HepG2 (cell line): ENCODE measurements at regions not wholly inside any gene's neighbourhood (a gene's known extent, or its start where the extent isn't known, plus 50 kb on each side); places are given as distances from the start of the nearest gene placed in this dataset.

Source experiments
- ATAC-seq: fragments of 200-7000 bp; cut with Tn5 transposase; 3 replicates; pipeline ENCODE4 v1.9.1; 2020; ENCODE audit warnings: mild to moderate bottlenecking, moderate library complexity
- BruUV-seq: library from RNA; stranded (reverse); fragments of 400-500 nt; replicated peaks from 2 replicates; lab custom pipeline; 2021; lab: Mats Ljungman, UMichigan
- CTCF ChIA-PET: fragments of 300-600 bp; formaldehyde crosslinking; extraction: SDS; loops from one replicate; lab custom pipeline; 2021; ENCODE audit warnings: low total read pairs, inconsistent platforms, low intra/inter-chr PET ratio; lab: Yijun Ruan, JAX
- POLR2A ChIA-PET: fragments of 350-600 bp; sonication (Branson Sonifier 250); formaldehyde crosslinking; loops from one replicate; lab custom pipeline; 2020; ENCODE audit warnings: antibody characterized with exemption, inconsistent platforms; lab: Yijun Ruan, JAX
- DNase-seq: peaks from one replicate; pipeline ENCODE4 v3.0.0-alpha.2; 2015; ENCODE audit warnings: low spot score
- FAIRE-seq: peaks from 3 replicates; lab custom pipeline; 2011; peaks lifted over from hg19 to GRCh38; lab: Jason Lieb, UNC
- H2AFZ ChIP-seq: one replicate; pipeline ENCODE4 v1.6.1; 2011; ENCODE audit warnings: low read length, inconsistent platforms
- H3K27ac ChIP-seq: fragments of 300-600 bp; 3 replicates; pipeline ENCODE4 v1.8.0; 2011; ENCODE audit warnings: mixed run types, mild to moderate bottlenecking, mixed read lengths, low read length, inconsistent platforms; ENCODE audit not compliant: insufficient read depth; ENCODE audit errors: extremely low read length
- H3K27me3 ChIP-seq, 2 experiments: fragments of 200-600 bp in 1 of 2; 2 replicates in 1 of 2; 3 replicates in 1 of 2; pipeline versions ENCODE4 v1.6.0 to v1.8.0; 2011; ENCODE audit warnings: low read length in 2 of 2, mild to moderate bottlenecking in 2 of 2, moderate library complexity in 2 of 2, inconsistent platforms in 1 of 2; ENCODE audit not compliant: insufficient read depth in 2 of 2, control insufficient read depth in 1 of 2
- H3K36me3 ChIP-seq, 2 experiments: fragments of 200-600 bp in 1 of 2; replicated peaks in 1 of 2; 2 replicates in 1 of 2; 3 replicates in 1 of 2; pipeline versions ENCODE4 v1.5.1 to v1.8.0; 2011; ENCODE audit warnings: low read length in 2 of 2, inconsistent platforms in 1 of 2; ENCODE audit not compliant: insufficient read depth in 2 of 2, control insufficient read depth in 1 of 2
- H3K4me1 ChIP-seq: 2 replicates; pipeline ENCODE4 v1.5.1; 2012; ENCODE audit warnings: low read length, inconsistent platforms; ENCODE audit not compliant: insufficient read depth
- H3K4me2 ChIP-seq: 2 replicates; pipeline ENCODE4 v1.6.0; 2011; ENCODE audit warnings: low read depth, low read length, inconsistent platforms
- H3K4me3 ChIP-seq, 3 experiments: fragments of 200-600 bp in 1 of 3; sonication (generic), shearing (Covaris generic) in 1 of 3; replicated peaks in 1 of 3; 2 replicates each; pipeline ENCODE4 v1.5.1; 2011 to 2016; ENCODE audit warnings: low read length in 3 of 3, inconsistent platforms in 2 of 3, low read depth in 2 of 3, mild to moderate bottlenecking in 2 of 3, control low read depth in 1 of 3, mixed read lengths in 1 of 3; ENCODE audit not compliant: insufficient read depth in 1 of 3
- H3K79me2 ChIP-seq: one replicate; pipeline ENCODE4 v1.6.1; 2011; ENCODE audit warnings: low read length, inconsistent platforms; ENCODE audit not compliant: insufficient read depth
- H3K9ac ChIP-seq: 2 replicates; pipeline ENCODE4 v1.6.0; 2011; ENCODE audit warnings: mild to moderate bottlenecking, low read depth, low read length, inconsistent platforms; ENCODE audit not compliant: insufficient read depth
- H3K9me3 ChIP-seq: 2 replicates; pipeline ENCODE4 v1.5.1; 2012; ENCODE audit warnings: mild to moderate bottlenecking, low read length
- H4K20me1 ChIP-seq: 2 replicates; pipeline ENCODE4 v1.6.0; 2011; ENCODE audit warnings: inconsistent platforms, mild to moderate bottlenecking, low read length, moderate library complexity; ENCODE audit not compliant: insufficient read depth
- CTCF ChIP-seq: sonication (generic); formaldehyde crosslinking; IDR thresholded peaks from 2 replicates; pipeline ENCODE4 v1.5.0; 2020; ENCODE audit warnings: mild to moderate bottlenecking, missing genetic modification reagents, moderate library complexity
- RAD21 ChIP-seq: fragments of 450-650 bp; formaldehyde crosslinking; IDR thresholded peaks from 2 replicates; pipeline ENCODE4 v1.5.0; 2020; ENCODE audit warnings: mild to moderate bottlenecking
- SMC3 ChIP-seq: IDR thresholded peaks from 2 replicates; pipeline ENCODE4 v1.6.1; 2011; ENCODE audit warnings: low read length, improper control_type of control experiment
- STAG1 ChIP-seq: sonication (generic); formaldehyde crosslinking; IDR thresholded peaks from 2 replicates; pipeline ENCODE4 v1.4.0; 2020; ENCODE audit warnings: missing genetic modification reagents
- WGBS: methylation state at CpG from one replicate; pipeline ENCODE4 v1.1.6; 2017; ENCODE audit warnings: low lambda C conversion rate; 5-methylcytosine and 5-hydroxymethylcytosine counted together
- in situ Hi-C: cut with HindIII; loops from 2 replicates; pipeline ENCODE4 v1.10.0; 2017; ENCODE audit warnings: low pct_unique_long_range_greater_than_20kb; ENCODE audit not compliant: extremely low pct_ligation_motif_present
- intact Hi-C: fragments of 100-400 bp; cut with micrococcal nuclease; formaldehyde crosslinking; loops from one replicate; pipeline ENCODE4 v1.10.0; 2022; ENCODE audit not compliant: unreplicated experiment
- TF ChIP-seq, protein P1 (sequence below): sonication (generic); formaldehyde crosslinking; IDR thresholded peaks from 2 replicates; pipeline ENCODE4 v1.4.0; 2020; ENCODE audit warnings: missing genetic modification reagents

DNA sequence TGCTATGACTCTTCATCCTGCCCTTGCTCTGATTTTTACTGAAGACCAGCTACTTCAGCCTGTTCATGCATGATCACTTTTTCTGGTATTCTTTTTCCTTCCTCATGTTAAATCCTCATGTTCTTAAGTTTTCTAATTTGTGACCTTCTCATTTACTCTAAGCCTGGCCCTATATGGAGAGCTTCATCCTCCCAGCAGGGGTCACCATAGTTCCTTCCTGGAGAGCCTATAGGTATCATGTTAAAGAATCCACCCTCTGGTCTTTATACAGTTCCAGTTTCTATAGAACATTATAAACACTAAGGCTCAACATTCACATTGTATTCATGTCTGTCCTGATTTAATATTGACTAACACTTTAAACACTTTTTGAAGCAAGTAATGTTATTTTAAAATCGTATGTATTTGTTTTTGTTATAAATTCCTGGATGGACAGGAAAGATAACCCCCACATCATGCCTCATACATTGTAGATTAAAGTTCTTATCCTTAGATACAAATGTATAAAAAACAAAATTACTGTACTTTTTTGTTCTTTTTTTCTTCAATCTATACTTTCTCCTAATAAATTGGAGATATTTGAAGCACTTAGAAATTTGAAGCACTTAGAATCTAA lies 53.8 kb upstream of the OTUD4 start:
- in situ Hi-C loops (loop anchor here (10.0 kb wide), 1 partner anchor 321 kb away; no protein-coding TSS in a partner anchor), intact Hi-C loops (loop anchor here (1.0 to 2.0 kb wide), 5 partner anchors 80 to 1059 kb away; partner anchors contain the start of gene MMAA)
- BruUV-seq, result no TSS peak
- H3K36me3 ChIP-seq, result no peaks in the 10 kb centered on the region
- TF ChIP-seq CTCF (CRISPR knock-in tag) (peak; percentile 79), SMC3 (peak; percentile 86), RAD21 (CRISPR knock-in tag) (peak; percentile 77), STAG1 (CRISPR knock-in tag) (peak; percentile 92)
- TF ChIP-seq, protein P1, sequence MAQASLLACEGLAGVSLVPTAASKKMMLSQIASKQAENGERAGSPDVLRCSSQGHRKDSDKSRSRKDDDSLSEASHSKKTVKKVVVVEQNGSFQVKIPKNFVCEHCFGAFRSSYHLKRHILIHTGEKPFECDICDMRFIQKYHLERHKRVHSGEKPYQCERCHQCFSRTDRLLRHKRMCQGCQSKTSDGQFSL, result no peak
- no peak overlapping the region for H3K4me2 ChIP-seq
- H3K79me2 ChIP-seq, result no peaks in the 10 kb centered on the region
- ChIA-PET POLR2A (interaction anchor here (0.7 kb wide), 1 partner anchor 95 kb away, joined by 3 read pairs; no protein-coding TSS in a partner anchor), CTCF (interaction anchor here (0.8 to 3.2 kb wide), 4 partner anchors 301 to 383 kb away, joined by 4 to 43 read pairs (median 24); no protein-coding TSS in a partner anchor)
- no peaks in the 10 kb centered on the region for H3K27me3 ChIP-seq
- no peaks in the 10 kb centered on the region for H3K4me1 ChIP-seq
- 4% methylated on average over 1 of the region's 1 CpG for WGBS
- DNase-seq (peak; percentile 61), FAIRE-seq (peak; percentile 53), ATAC-seq (peak; percentile 99)
- H4K20me1 ChIP-seq, result no peaks in the 10 kb centered on the region
- no peak overlapping the region for H2AFZ ChIP-seq
- no peak overlapping the region for H3K4me3 ChIP-seq
- H3K27ac ChIP-seq, result no peak overlapping the region
- no peak overlapping the region for H3K9ac ChIP-seq
- no peaks in the 10 kb centered on the region for H3K9me3 ChIP-seq
